ENCODE measurements at regions not wholly inside any gene's neighbourhood (a gene's known extent, or its start where the extent isn't known, plus 50 kb on each side); places are given as distances from the start of the nearest gene placed in this dataset.

DNA sequence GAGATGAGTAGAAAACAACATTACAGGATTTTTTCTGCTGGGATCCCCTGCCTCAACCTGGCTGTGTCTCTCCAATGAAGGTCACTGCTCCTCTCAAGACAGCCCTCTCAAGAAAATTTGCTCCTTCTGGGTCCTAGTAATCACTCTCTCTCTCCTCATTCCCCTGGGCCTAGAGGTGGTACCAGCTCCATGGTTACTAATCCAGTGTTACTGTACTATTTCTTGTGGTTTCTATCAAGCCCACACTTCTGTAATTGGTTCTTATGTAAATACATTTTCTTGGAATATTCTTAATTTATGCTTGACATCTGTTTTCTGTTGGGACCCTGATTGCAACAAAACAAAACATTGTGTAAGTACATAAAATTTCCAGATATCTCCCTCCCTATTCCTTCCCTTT is 123.8 kb upstream of the RORB start:
- TF ChIP-seq EZH2 (IDR thresholded peaks at IDR 0.05; ENCODE audit: borderline replicate concordance, low read length): no peak
- TF ChIP-seq, protein P1, sequence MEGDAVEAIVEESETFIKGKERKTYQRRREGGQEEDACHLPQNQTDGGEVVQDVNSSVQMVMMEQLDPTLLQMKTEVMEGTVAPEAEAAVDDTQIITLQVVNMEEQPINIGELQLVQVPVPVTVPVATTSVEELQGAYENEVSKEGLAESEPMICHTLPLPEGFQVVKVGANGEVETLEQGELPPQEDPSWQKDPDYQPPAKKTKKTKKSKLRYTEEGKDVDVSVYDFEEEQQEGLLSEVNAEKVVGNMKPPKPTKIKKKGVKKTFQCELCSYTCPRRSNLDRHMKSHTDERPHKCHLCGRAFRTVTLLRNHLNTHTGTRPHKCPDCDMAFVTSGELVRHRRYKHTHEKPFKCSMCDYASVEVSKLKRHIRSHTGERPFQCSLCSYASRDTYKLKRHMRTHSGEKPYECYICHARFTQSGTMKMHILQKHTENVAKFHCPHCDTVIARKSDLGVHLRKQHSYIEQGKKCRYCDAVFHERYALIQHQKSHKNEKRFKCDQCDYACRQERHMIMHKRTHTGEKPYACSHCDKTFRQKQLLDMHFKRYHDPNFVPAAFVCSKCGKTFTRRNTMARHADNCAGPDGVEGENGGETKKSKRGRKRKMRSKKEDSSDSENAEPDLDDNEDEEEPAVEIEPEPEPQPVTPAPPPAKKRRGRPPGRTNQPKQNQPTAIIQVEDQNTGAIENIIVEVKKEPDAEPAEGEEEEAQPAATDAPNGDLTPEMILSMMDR (IDR thresholded peaks at IDR 0.05; ENCODE audit: low read length): no peak
